Bronchial epithelial cell (primary cell): ENCODE measurements at regions not wholly inside any gene's neighbourhood (a gene's known extent, or its start where the extent isn't known, plus 50 kb on each side); places are given as distances from the start of the nearest gene placed in this dataset.

Experiments used
- DNase-seq: peaks from one replicate; pipeline ENCODE4 v3.0.0-alpha.2; 2010; ENCODE audit warnings: low read depth
- FAIRE-seq: peaks from 2 replicates; lab custom pipeline; 2011; peaks lifted over from hg19 to GRCh38; lab: Jason Lieb, UNC
- H3K27me3 ChIP-seq: 2 replicates; pipeline ENCODE4 v1.5.1; 2011; ENCODE audit warnings: low read length; ENCODE audit not compliant: control insufficient read depth, insufficient read depth
- H3K36me3 ChIP-seq: 2 replicates; pipeline ENCODE4 v1.5.1; 2011; ENCODE audit warnings: low read length; ENCODE audit not compliant: control insufficient read depth, insufficient read depth
- H3K4me3 ChIP-seq: 2 replicates; pipeline ENCODE4 v1.5.1; 2011; ENCODE audit warnings: mild to moderate bottlenecking, low read depth, low read length, control low read depth
- CTCF ChIP-seq: IDR thresholded peaks from 2 replicates; pipeline ENCODE4 v1.5.1; 2011; ENCODE audit warnings: mild to moderate bottlenecking, moderate library complexity, low read length, control low read depth, inconsistent platforms; ENCODE audit not compliant: insufficient read depth, severe bottlenecking

GRCh38 chr1:55416164-55416842 lies 201.1 kb upstream of the USP24 start:
- no peak for DNase-seq
- TF ChIP-seq CTCF: no peak
- FAIRE-seq: no peak
- no peak overlapping the region for H3K4me3 ChIP-seq
- no peaks in the 10 kb centered on the region for H3K36me3 ChIP-seq
- no peaks in the 10 kb centered on the region for H3K27me3 ChIP-seq

GRCh38 chr1:55413286-55413685 lies 198.1 kb upstream of the USP24 start:
- Histone ChIP-seq H3K4me3 (no peak overlapping the region), H3K36me3 (no peaks in the 10 kb centered on the region), H3K27me3 (no peaks in the 10 kb centered on the region)
- DNase-seq (no peak), FAIRE-seq (no peak)
- no peak for TF ChIP-seq CTCF

GRCh38 chr1:55412060-55412459 lies 196.9 kb upstream of the USP24 start:
- H3K36me3 ChIP-seq: no peaks in the 10 kb centered on the region
- DNase-seq (no peak), FAIRE-seq (no peak)
- no peaks in the 10 kb centered on the region for H3K27me3 ChIP-seq
- no peak overlapping the region for H3K4me3 ChIP-seq
- no peak for TF ChIP-seq CTCF

- DNase-seq: peak; percentile 19
- FAIRE-seq: no peak
- H3K36me3 ChIP-seq: no peaks in the 10 kb centered on the region
Measured at GRCh38 chr1:55402671-55403464, 187.7 kb upstream of the USP24 start.

GRCh38 chr1:55402142-55402541 lies 187.0 kb upstream of the USP24 start:
- no peak for TF ChIP-seq CTCF
- FAIRE-seq: no peak
- Histone ChIP-seq H3K27me3 (no peaks in the 10 kb centered on the region), H3K36me3 (no peaks in the 10 kb centered on the region), H3K4me3 (no peak overlapping the region)
- DNase-seq: no peak

More at GRCh38 chr1:55402671-55403464, 187.7 kb upstream of the USP24 start:
- no peak overlapping the region for H3K4me3 ChIP-seq
- H3K27me3 ChIP-seq: no peaks in the 10 kb centered on the region
- no peak for TF ChIP-seq CTCF

- DNase-seq (no peak), FAIRE-seq (no peak)
- Histone ChIP-seq H3K27me3 (no peaks in the 10 kb centered on the region), H3K36me3 (no peaks in the 10 kb centered on the region), H3K4me3 (no peak overlapping the region)
- no peak for TF ChIP-seq CTCF
Measured at GRCh38 chr1:55400508-55400907, 185.3 kb upstream of the USP24 start.
